PC-3 (cell line): ENCODE measurements at regions not wholly inside any gene's neighbourhood (a gene's known extent, or its start where the extent isn't known, plus 50 kb on each side); places are given as distances from the start of the nearest gene placed in this dataset.

Source experiments
- ATAC-seq: fragments of 200-7000 bp; cut with Tn5 transposase; 2 replicates; pipeline ENCODE4 v1.9.1; 2020; ENCODE audit warnings: mild to moderate bottlenecking, moderate library complexity
- BruUV-seq: library from RNA; stranded (reverse); fragments of 400-500 nt; replicated peaks from 2 replicates; lab custom pipeline; 2021; lab: Mats Ljungman, UMichigan
- CTCF ChIA-PET: fragments of 300-600 bp; sonication (Branson Sonifier 250); formaldehyde crosslinking; loops from one replicate; lab custom pipeline; 2022; ENCODE audit warnings: antibody characterized with exemption; lab: Charles Lee
- POLR2A ChIA-PET: fragments of 300-600 bp; sonication (Branson Sonifier 250); formaldehyde crosslinking; loops from one replicate; lab custom pipeline; 2022; ENCODE audit warnings: antibody characterized with exemption; ENCODE audit not compliant: unreplicated experiment; lab: Charles Lee
- DNase-seq: peaks from one replicate; pipeline ENCODE4 v3.0.0-alpha.2; 2015
- H2AFZ ChIP-seq: fragments of 300-600 bp; sonication (generic); 2 replicates; pipeline ENCODE4 v1.6.0; 2016; ENCODE audit warnings: antibody characterized with exemption, low read length
- H3F3A ChIP-seq: fragments of 300-600 bp; sonication (generic); one replicate; pipeline ENCODE4 v1.6.0; 2017; ENCODE audit warnings: antibody characterized with exemption, low read length, control low read depth, mild to moderate bottlenecking; ENCODE audit not compliant: unreplicated experiment
- H3K27ac ChIP-seq: fragments of 300-600 bp; sonication (generic); 2 replicates; pipeline ENCODE4 v1.5.1; 2016; ENCODE audit warnings: mild to moderate bottlenecking, low read length
- H3K27me3 ChIP-seq: fragments of 300-600 bp; sonication (generic); 2 replicates; pipeline ENCODE4 v1.6.1; 2016; ENCODE audit warnings: low read length, mixed read lengths
- H3K36me3 ChIP-seq: fragments of 300-600 bp; sonication (generic); 2 replicates; pipeline ENCODE4 v1.6.1; 2016; ENCODE audit warnings: low read depth, mixed run types, low read length, mixed read lengths
- H3K4me1 ChIP-seq: fragments of 300-600 bp; sonication (generic); 2 replicates; pipeline ENCODE4 v1.5.1; 2016; ENCODE audit warnings: low read length; ENCODE audit not compliant: insufficient read depth
- H3K4me2 ChIP-seq: fragments of 300-600 bp; sonication (generic); 2 replicates; pipeline ENCODE4 v1.6.0; 2016; ENCODE audit warnings: low read length
- H3K4me3 ChIP-seq: fragments of 300-600 bp; sonication (generic); 2 replicates; pipeline ENCODE4 v1.5.1; 2016; ENCODE audit warnings: mild to moderate bottlenecking, low read length, mixed read lengths
- H3K79me2 ChIP-seq: fragments of 300-600 bp; sonication (generic); 2 replicates; pipeline ENCODE4 v1.6.1; 2017; ENCODE audit warnings: low read length, mixed read lengths
- H3K9ac ChIP-seq: fragments of 300-600 bp; sonication (generic); 2 replicates; pipeline ENCODE4 v1.6.0; 2016; ENCODE audit warnings: mild to moderate bottlenecking, low read length
- H3K9me2 ChIP-seq: fragments of 300-600 bp; sonication (generic); replicated peaks from 2 replicates; pipeline ENCODE4 v1.6.1; 2016; ENCODE audit warnings: mixed run types, low read length, mixed read lengths
- H3K9me3 ChIP-seq: fragments of 300-600 bp; sonication (generic); 2 replicates; pipeline ENCODE4 v1.6.1; 2016; ENCODE audit warnings: low read length, mixed read lengths
- H4K20me1 ChIP-seq: fragments of 300-600 bp; sonication (generic); 2 replicates; pipeline ENCODE4 v1.6.1; 2016; ENCODE audit warnings: low read length, mixed read lengths
- EZH2 ChIP-seq: fragments of 300-600 bp; sonication (generic); IDR thresholded peaks from one replicate; pipeline ENCODE4 v1.6.1; 2017; ENCODE audit warnings: antibody characterized with exemption, mild to moderate bottlenecking, low read length; ENCODE audit not compliant: unreplicated experiment
- EZH2phosphoT487 ChIP-seq: fragments of 300-600 bp; sonication (generic); IDR thresholded peaks from 2 replicates; pipeline ENCODE4 v1.6.1; 2018; ENCODE audit warnings: mild to moderate bottlenecking, antibody characterized with exemption, low read length, borderline replicate concordance
- intact Hi-C: fragments of 100-400 bp; cut with micrococcal nuclease; formaldehyde crosslinking; loops from 2 replicates; pipeline ENCODE4 v1.9.0; 2023
- TF ChIP-seq, protein P1 (sequence below): fragments of 300-600 bp; sonication (generic); conservative IDR thresholded peaks from 2 replicates; pipeline ENCODE4 v1.5.1; 2017; ENCODE audit warnings: antibody characterized with exemption, low read depth, mild to moderate bottlenecking, low read length

DNA sequence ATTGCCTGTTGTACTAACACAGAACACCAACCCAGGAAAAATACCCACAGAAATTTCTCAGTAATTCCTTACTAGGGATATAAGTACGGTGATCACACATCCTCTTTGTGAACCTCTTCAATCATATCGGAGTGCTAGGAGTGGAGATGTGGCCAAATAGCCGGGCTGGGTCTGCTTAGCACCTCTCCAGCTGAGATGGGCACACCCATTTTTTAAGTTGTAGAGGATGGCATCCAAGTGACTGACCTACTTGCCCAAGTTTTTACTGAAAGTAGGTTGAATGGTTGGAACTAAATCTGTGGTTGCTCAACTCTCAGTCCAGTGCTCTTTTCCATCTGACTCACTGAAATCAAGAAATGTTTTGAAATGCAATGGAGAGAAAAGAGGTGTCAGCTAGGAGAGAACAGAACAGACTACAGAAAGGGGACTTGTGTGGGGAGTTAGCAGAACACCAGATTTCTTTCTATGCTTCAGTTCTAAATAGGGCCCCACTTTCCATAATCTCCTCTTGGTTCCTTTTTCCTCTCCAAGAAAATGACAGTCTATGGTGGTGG is 68.7 kb upstream of the FSHR start:
- no peak overlapping the region for H3K9ac ChIP-seq
- intact Hi-C loops = no loop called here

DNA sequence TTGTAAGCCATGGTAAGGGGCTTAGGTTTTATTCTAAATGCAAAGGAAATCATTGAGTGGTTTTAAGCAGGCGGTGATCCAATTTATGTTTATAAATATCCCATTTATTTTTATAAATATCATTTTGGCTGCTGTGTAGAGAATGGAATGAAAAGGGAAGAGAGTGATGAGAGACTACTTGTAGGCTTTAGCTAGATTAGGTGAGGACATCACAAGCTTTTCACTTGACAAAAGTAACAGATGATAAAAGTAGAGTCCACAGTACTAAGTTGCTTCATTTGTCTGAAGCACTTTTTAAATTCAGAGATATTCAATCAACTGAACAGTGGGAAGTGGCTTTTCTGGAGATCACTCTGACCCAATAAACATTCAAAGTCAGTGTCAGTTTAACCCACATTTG is 65.4 kb upstream of the FSHR start:
- H3K9me3 ChIP-seq = peaks cover 6% of the 10 kb centered on the region; the same call in 1 of the 2 replicates
- H3K9ac ChIP-seq = no peak overlapping the region
- no peak for TF ChIP-seq EZH2phosphoT487
- no peak for TF ChIP-seq EZH2
- TF ChIP-seq, protein P1, sequence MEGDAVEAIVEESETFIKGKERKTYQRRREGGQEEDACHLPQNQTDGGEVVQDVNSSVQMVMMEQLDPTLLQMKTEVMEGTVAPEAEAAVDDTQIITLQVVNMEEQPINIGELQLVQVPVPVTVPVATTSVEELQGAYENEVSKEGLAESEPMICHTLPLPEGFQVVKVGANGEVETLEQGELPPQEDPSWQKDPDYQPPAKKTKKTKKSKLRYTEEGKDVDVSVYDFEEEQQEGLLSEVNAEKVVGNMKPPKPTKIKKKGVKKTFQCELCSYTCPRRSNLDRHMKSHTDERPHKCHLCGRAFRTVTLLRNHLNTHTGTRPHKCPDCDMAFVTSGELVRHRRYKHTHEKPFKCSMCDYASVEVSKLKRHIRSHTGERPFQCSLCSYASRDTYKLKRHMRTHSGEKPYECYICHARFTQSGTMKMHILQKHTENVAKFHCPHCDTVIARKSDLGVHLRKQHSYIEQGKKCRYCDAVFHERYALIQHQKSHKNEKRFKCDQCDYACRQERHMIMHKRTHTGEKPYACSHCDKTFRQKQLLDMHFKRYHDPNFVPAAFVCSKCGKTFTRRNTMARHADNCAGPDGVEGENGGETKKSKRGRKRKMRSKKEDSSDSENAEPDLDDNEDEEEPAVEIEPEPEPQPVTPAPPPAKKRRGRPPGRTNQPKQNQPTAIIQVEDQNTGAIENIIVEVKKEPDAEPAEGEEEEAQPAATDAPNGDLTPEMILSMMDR = no peak
- ATAC-seq = no peak
- no peak overlapping the region for H3K4me2 ChIP-seq
- BruUV-seq = no TSS peak
- H4K20me1 ChIP-seq = no peaks in the 10 kb centered on the region
- no peaks in the 10 kb centered on the region for H3K4me1 ChIP-seq
- no peak for DNase-seq
- ChIA-PET CTCF (no interaction called here), POLR2A (no interaction called here)
- no peaks in the 10 kb centered on the region for H3K36me3 ChIP-seq
- no peaks in the 10 kb centered on the region for H3K79me2 ChIP-seq
- no peak overlapping the region for H2AFZ ChIP-seq
- H3K27ac ChIP-seq = no peak overlapping the region
- H3F3A ChIP-seq = no peaks in the 10 kb centered on the region
- no peaks in the 10 kb centered on the region for H3K9me2 ChIP-seq
- intact Hi-C loops = no loop called here
- H3K4me3 ChIP-seq = no peak overlapping the region
- no peaks in the 10 kb centered on the region for H3K27me3 ChIP-seq

More for the DNA sequence above, 68.7 kb upstream of the FSHR start:
- BruUV-seq = no TSS peak
- Histone ChIP-seq H2AFZ (no peak overlapping the region), H4K20me1 (no peaks in the 10 kb centered on the region), H3K27me3 (no peaks in the 10 kb centered on the region), H3F3A (no peaks in the 10 kb centered on the region), H3K79me2 (no peaks in the 10 kb centered on the region), H3K4me2 (no peak overlapping the region), H3K9me2 (no peaks in the 10 kb centered on the region), H3K4me3 (no peak overlapping the region), H3K4me1 (no peaks in the 10 kb centered on the region), H3K36me3 (no peaks in the 10 kb centered on the region), H3K27ac (no peak overlapping the region), H3K9me3 (peaks cover 12% of the 10 kb centered on the region; the same call in 1 of the 2 replicates)
- ATAC-seq (no peak), DNase-seq (no peak)
- ChIA-PET CTCF (no interaction called here), POLR2A (no interaction called here)
- TF ChIP-seq, protein P1 = no peak
- no peak for TF ChIP-seq EZH2phosphoT487
- no peak for TF ChIP-seq EZH2

DNA sequence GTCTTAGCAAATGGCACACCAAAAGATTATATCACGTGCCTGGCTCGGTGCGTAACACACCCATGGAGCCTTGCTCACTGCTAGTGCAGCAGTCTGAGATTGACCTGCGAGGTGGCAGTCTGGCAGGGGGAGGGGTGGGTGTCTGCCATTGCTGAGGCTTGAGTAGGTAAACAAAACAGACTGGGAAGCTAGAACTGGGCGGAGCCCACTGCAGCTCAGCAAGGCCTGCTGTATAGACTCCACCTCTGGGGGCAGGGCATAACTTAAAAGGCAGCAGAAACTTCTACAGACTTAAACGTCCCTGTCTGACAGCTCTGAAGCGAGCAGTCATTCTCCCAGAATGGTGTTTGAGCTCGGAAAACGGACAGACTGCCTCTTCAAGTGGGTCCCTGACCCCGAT is 55.9 kb upstream of the FSHR start:
- BruUV-seq = no TSS peak
- POLR2A ChIA-PET = no interaction called here
- intact Hi-C loops = no loop called here
- no peaks in the 10 kb centered on the region for H4K20me1 ChIP-seq
- H3K36me3 ChIP-seq = no peaks in the 10 kb centered on the region
- H3K4me1 ChIP-seq = no peaks in the 10 kb centered on the region
- DNase-seq = no peak
- H3K4me3 ChIP-seq = no peak overlapping the region
- no peak overlapping the region for H3K27ac ChIP-seq
- H3K27me3 ChIP-seq = no peaks in the 10 kb centered on the region
- TF ChIP-seq EZH2 (no peak), EZH2phosphoT487 (no peak)
- TF ChIP-seq, protein P1 = no peak
- no peak overlapping the region for H3K4me2 ChIP-seq
- no peak overlapping the region for H3K9ac ChIP-seq
- no peak overlapping the region for H2AFZ ChIP-seq
- H3K9me3 ChIP-seq = 0 out of 2 replicates have a peak, but pooled peaks cover 2% of the 10 kb centered on the region
- no peaks in the 10 kb centered on the region for H3K9me2 ChIP-seq
- CTCF ChIA-PET = no interaction called here
- no peaks in the 10 kb centered on the region for H3F3A ChIP-seq
- H3K79me2 ChIP-seq = no peaks in the 10 kb centered on the region
- ATAC-seq = no peak
